ENCODE measurements at regions not wholly inside any gene's neighbourhood (a gene's known extent, or its start where the extent isn't known, plus 50 kb on each side); places are given as distances from the start of the nearest gene placed in this dataset.

GRCh38 chr2:12495247-12495868, 221.4 kb upstream of the TRIB2 start:
- TF ChIP-seq CTCF (IDR thresholded peaks at IDR 0.05): no peak
- TF ChIP-seq EZH2 (IDR thresholded peaks at IDR 0.05; ENCODE audit: borderline replicate concordance, insufficient read depth, low read depth, low read length, poor library complexity, severe bottlenecking): no peak

All from B cell (primary cell).